Kidney (tissue), 13 donors: ENCODE measurements at regions not wholly inside any gene's neighbourhood (a gene's known extent, or its start where the extent isn't known, plus 50 kb on each side); places are given as distances from the start of the nearest gene placed in this dataset.

ENCODE experiments used
- DNase-seq, 5 donors: peaks; one replicate each; pipeline ENCODE4 v3.0.0-alpha.2; 2013 to 2020
- FAIRE-seq: peaks from 2 replicates; lab custom pipeline; 2012; peaks lifted over from hg19 to GRCh38; lab: Jason Lieb, UNC
- H3K27ac ChIP-seq, 2 donors: one replicate each; pipeline ENCODE4 v1.7.0; 2013; ENCODE audit warnings: low read depth in 2 of 2, low read length in 2 of 2, inconsistent platforms in 1 of 2
- H3K27me3 ChIP-seq: one replicate; pipeline ENCODE4 v1.7.1; 2013; ENCODE audit warnings: low read length, inconsistent platforms; ENCODE audit not compliant: control insufficient read depth, insufficient read depth
- H3K36me3 ChIP-seq, 3 donors: one replicate each; pipeline versions ENCODE4 v1.7.0 to v1.7.1; 2013; ENCODE audit warnings: low read length in 3 of 3, control low read depth in 1 of 3, inconsistent platforms in 1 of 3; ENCODE audit not compliant: insufficient read depth in 3 of 3, control insufficient read depth in 2 of 3
- H3K4me1 ChIP-seq, 3 donors: one replicate each; pipeline versions ENCODE4 v1.7.0 to v1.7.1; 2013; ENCODE audit warnings: low read length in 3 of 3, inconsistent platforms in 1 of 3, low read depth in 1 of 3; ENCODE audit not compliant: control insufficient read depth in 2 of 3, insufficient read depth in 2 of 3
- H3K4me3 ChIP-seq, 3 donors: one replicate each; pipeline versions ENCODE4 v1.7.0 to v1.8.1; 2013; ENCODE audit warnings: low read length in 3 of 3, control low read depth in 1 of 3, inconsistent platforms in 1 of 3
- H3K9ac ChIP-seq, 3 donors: one replicate each; pipeline versions ENCODE4 v1.7.0 to v1.7.1; 2013; ENCODE audit warnings: low read length in 3 of 3, control low read depth in 1 of 3, inconsistent platforms in 1 of 3
- H3K9me3 ChIP-seq, 3 donors: one replicate each; pipeline versions ENCODE4 v1.7.0 to v1.7.1; 2013; ENCODE audit warnings: low read length in 3 of 3, control low read depth in 1 of 3, inconsistent platforms in 1 of 3; ENCODE audit not compliant: control insufficient read depth in 2 of 3, insufficient read depth in 1 of 3
- CTCF ChIP-seq: IDR thresholded peaks from 3 replicates; pipeline ENCODE4 v1.5.1; 2012; ENCODE audit warnings: mild to moderate bottlenecking, moderate library complexity, borderline replicate concordance; ENCODE audit not compliant: insufficient read depth; ENCODE audit errors: extremely low read depth
- intact Hi-C: fragments of 100-400 bp; cut with DNase I; formaldehyde crosslinking; loops from one replicate; pipeline ENCODE4 v1.11.1; 2022
- donor health status: control.
- donor health status: control.
- donor health status: control.
- donor health status: control.
- donor health status: control.
- donor health status: DM: yes; HTN: yes; CAD: no.
- donor health status: Normal renal cell carcinoma (clear cell type).

- TF ChIP-seq CTCF = no peak
- intact Hi-C loops = no loop called here
- H3K9ac ChIP-seq = no peak overlapping the region
- no peaks in the 10 kb centered on the region for H3K36me3 ChIP-seq
- no peaks in the 10 kb centered on the region for H3K9me3 ChIP-seq
- FAIRE-seq (no peak), DNase-seq (no peak)
- H3K4me3 ChIP-seq = no peak overlapping the region
- no peak overlapping the region for H3K27ac ChIP-seq
- no peaks in the 10 kb centered on the region for H3K4me1 ChIP-seq
- no peaks in the 10 kb centered on the region for H3K27me3 ChIP-seq
Observed at GRCh38 chr7:131835141-131835540, 278.7 kb upstream of the PODXL start.

- no peak overlapping the region for H3K4me3 ChIP-seq
- FAIRE-seq (no peak), DNase-seq (no peak)
- no peak overlapping the region for H3K27ac ChIP-seq
- intact Hi-C loops = no loop called here
- H3K9me3 ChIP-seq = no peaks in the 10 kb centered on the region
- H3K36me3 ChIP-seq = no peaks in the 10 kb centered on the region
- H3K9ac ChIP-seq = no peak overlapping the region
- H3K4me1 ChIP-seq = peaks cover 0 to 2% (median 0%) of the 10 kb centered on the region in 3 donors
- no peaks in the 10 kb centered on the region for H3K27me3 ChIP-seq
- TF ChIP-seq CTCF = no peak
Observed at GRCh38 chr7:131830681-131831080, 274.3 kb upstream of the PODXL start.

GRCh38 chr7:131829947-131830558 lies 273.6 kb upstream of the PODXL start:
- no peaks in the 10 kb centered on the region for H3K9me3 ChIP-seq
- peak in 4 of 5 donors; percentile 55 to 71 (median 61) for DNase-seq
- no peak for TF ChIP-seq CTCF
- intact Hi-C loops = no loop called here
- peaks cover 0 to 2% (median 0%) of the 10 kb centered on the region in 3 donors for H3K4me1 ChIP-seq
- H3K36me3 ChIP-seq = no peaks in the 10 kb centered on the region
- H3K27ac ChIP-seq = no peak overlapping the region
- no peak for FAIRE-seq
- no peaks in the 10 kb centered on the region for H3K27me3 ChIP-seq
- no peak overlapping the region for H3K9ac ChIP-seq
- no peak overlapping the region for H3K4me3 ChIP-seq

GRCh38 chr7:131827421-131827820 lies 271.0 kb upstream of the PODXL start:
- intact Hi-C loops = no loop called here
- peaks cover 0 to 2% (median 0%) of the 10 kb centered on the region in 3 donors for H3K4me1 ChIP-seq
- no peak overlapping the region for H3K4me3 ChIP-seq
- H3K36me3 ChIP-seq = no peaks in the 10 kb centered on the region
- no peaks in the 10 kb centered on the region for H3K27me3 ChIP-seq
- H3K9me3 ChIP-seq = no peaks in the 10 kb centered on the region
- H3K9ac ChIP-seq = no peak overlapping the region
- FAIRE-seq = no peak
- DNase-seq = no peak
- no peak overlapping the region for H3K27ac ChIP-seq
- TF ChIP-seq CTCF = no peak
